Neural crest cell (in vitro differentiated cells): ENCODE measurements at regions not wholly inside any gene's neighbourhood (a gene's known extent, or its start where the extent isn't known, plus 50 kb on each side); places are given as distances from the start of the nearest gene placed in this dataset.

Experiments
- DNase-seq: peaks from one replicate; pipeline ENCODE4 v3.0.0; 2021; ENCODE audit warnings: low read depth, mixed read lengths, low spot score
- H3K27ac Mint-ChIP-seq: one replicate; pipeline ENCODE4 v1.8.0; 2021; ENCODE audit warnings: mild to moderate bottlenecking, mixed read lengths; ENCODE audit not compliant: unreplicated experiment
- H3K27me3 Mint-ChIP-seq: 2 replicates; pipeline ENCODE4 v1.8.0; 2021; ENCODE audit warnings: low read depth, mild to moderate bottlenecking, mixed read lengths
- H3K36me3 Mint-ChIP-seq: 2 replicates; pipeline ENCODE4 v1.8.0; 2021; ENCODE audit warnings: low read depth, mild to moderate bottlenecking, mixed read lengths
- H3K4me1 Mint-ChIP-seq: 2 replicates; pipeline ENCODE4 v1.8.0; 2021; ENCODE audit warnings: mixed read lengths
- H3K4me3 Mint-ChIP-seq: one replicate; pipeline ENCODE4 v1.8.0; 2021; ENCODE audit warnings: mild to moderate bottlenecking, mixed read lengths
- H3K9me3 Mint-ChIP-seq: 2 replicates; pipeline ENCODE4 v1.8.0; 2021; ENCODE audit warnings: mixed read lengths
- CTCF ChIP-seq: fragments of 200-600 bp; sonication (generic); conservative IDR thresholded peaks from 2 replicates; pipeline ENCODE4 v1.5.0; 2021; ENCODE audit warnings: antibody characterized with exemption, mild to moderate bottlenecking

DNA sequence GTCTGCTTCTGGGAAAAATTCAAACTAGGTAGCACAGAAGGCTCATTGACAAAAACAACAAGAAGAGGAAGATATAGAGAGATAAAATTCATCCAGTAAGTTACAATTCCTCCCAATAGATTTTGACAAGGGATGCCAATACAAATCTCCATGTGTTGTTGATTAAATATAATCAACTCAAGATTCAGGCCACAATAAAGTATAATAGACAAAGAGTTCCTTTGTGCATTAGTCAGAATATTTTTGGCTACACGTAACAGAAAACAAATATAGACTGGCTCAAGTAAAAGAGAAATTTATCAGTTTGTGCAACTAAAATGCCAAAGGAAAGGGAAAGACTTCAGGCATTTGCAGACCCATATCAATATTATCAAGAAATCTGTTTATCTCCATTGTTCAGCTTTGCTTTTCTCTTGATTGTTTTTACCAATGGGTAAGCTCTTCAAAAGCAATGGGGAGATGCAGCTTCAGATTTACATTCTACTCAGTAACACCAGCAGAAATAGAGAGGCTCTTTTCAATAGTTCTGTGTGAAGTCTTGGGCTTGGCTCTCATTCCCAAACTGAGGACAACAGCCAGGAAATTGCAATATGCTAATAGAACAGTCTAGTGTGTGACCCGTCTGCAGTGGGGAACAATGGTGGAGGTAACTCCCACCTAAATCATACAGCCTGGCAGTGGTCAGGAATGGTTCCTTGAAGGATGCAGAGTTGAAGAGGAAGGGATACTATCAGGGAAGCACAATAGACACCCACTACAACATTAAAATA lies 77.6 kb upstream of the PROK2 start:
- Mint-ChIP-seq H3K27ac (no peak overlapping the region), H3K4me1 (no peaks in the 10 kb centered on the region), H3K27me3 (peaks cover 36% of the 10 kb centered on the region), H3K36me3 (no peaks in the 10 kb centered on the region), H3K9me3 (peaks cover 3% of the 10 kb centered on the region), H3K4me3 (no peak overlapping the region)
- no peak for DNase-seq
- no peak for TF ChIP-seq CTCF

DNA sequence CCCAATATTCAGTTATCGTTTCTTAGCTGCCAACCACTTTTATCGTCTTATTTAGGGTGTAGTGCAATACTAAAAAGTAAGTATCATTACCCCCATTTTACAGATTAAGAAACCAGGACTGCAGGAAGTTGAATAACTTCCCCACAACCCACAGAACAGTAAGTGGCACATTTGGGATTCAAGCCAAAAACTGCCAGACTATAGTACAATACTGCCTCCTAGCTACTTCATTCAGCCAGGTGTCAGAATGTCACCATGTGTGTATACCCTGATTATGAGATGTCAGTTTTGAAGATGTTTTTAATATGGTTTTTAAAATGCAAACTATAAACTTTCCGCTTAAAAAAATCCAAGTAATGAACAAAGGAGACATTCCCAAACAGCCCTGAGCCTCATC lies 74.2 kb upstream of the PROK2 start:
- H3K4me3 Mint-ChIP-seq: no peak overlapping the region
- H3K4me1 Mint-ChIP-seq: peaks cover 11% of the 10 kb centered on the region
- no peak overlapping the region for H3K27ac Mint-ChIP-seq
- H3K9me3 Mint-ChIP-seq: peaks cover 3% of the 10 kb centered on the region
- peak; percentile 60 for TF ChIP-seq CTCF
- DNase-seq: no peak
- H3K36me3 Mint-ChIP-seq: no peaks in the 10 kb centered on the region
- peaks cover 17% of the 10 kb centered on the region for H3K27me3 Mint-ChIP-seq

DNA sequence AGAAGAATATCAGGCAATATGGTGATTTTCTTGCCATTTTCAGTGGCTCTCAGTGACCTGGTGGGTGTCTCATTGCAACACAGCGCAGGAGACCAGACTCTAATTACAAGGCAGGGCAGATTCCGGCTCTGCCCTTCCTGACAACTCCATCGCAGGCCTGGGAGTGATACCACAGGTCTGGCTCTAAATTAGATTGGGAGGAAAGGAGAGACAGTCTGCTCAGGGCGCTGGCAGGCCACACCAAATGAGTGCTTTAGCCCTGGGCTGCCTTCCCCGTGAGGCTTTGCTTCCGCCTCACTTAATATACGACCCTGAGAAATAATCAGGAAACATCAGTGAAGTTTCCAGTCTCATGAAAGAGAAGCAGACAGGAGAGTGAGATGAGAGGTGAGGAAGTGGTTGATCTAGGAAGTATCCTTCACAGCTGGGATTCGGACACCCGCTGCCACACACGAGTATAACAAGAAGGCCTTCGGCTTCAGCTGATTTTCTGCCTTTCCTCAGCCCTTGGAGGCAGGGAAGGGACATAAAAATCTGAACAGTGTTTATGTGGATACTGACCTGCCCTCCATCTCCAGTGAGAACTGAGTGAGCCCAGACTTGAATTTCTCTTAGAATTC lies 73.7 kb upstream of the PROK2 start:
- Mint-ChIP-seq H3K9me3 (peaks cover 3% of the 10 kb centered on the region), H3K36me3 (no peaks in the 10 kb centered on the region), H3K27me3 (peaks cover 14% of the 10 kb centered on the region), H3K4me3 (no peak overlapping the region), H3K27ac (no peak overlapping the region), H3K4me1 (peaks cover 16% of the 10 kb centered on the region)
- no peak for TF ChIP-seq CTCF
- no peak for DNase-seq

GRCh38 chr3:71857956-71858355 lies 73.0 kb upstream of the PROK2 start:
- peaks cover 3% of the 10 kb centered on the region for H3K9me3 Mint-ChIP-seq
- no peaks in the 10 kb centered on the region for H3K36me3 Mint-ChIP-seq
- H3K4me3 Mint-ChIP-seq: no peak overlapping the region
- DNase-seq: no peak
- no peak for TF ChIP-seq CTCF
- no peak overlapping the region for H3K27ac Mint-ChIP-seq
- H3K27me3 Mint-ChIP-seq: peaks cover 9% of the 10 kb centered on the region
- H3K4me1 Mint-ChIP-seq: peaks cover 18% of the 10 kb centered on the region

GRCh38 chr3:71854706-71855105 lies 69.8 kb upstream of the PROK2 start:
- no peaks in the 10 kb centered on the region for H3K36me3 Mint-ChIP-seq
- no peak overlapping the region for H3K4me3 Mint-ChIP-seq
- H3K9me3 Mint-ChIP-seq: peaks cover 4% of the 10 kb centered on the region
- peak overlapping the region; percentile 8 for H3K27ac Mint-ChIP-seq
- DNase-seq: no peak
- TF ChIP-seq CTCF: no peak
- H3K4me1 Mint-ChIP-seq: peaks cover 29% of the 10 kb centered on the region
- H3K27me3 Mint-ChIP-seq: no peaks in the 10 kb centered on the region
